ENCODE measurements at regions not wholly inside any gene's neighbourhood (a gene's known extent, or its start where the extent isn't known, plus 50 kb on each side); places are given as distances from the start of the nearest gene placed in this dataset.

GRCh38 chr2:155223781-155224406 is 525.4 kb downstream of the KCNJ3 start:
- peak; percentile 69 for TF ChIP-seq CTCF (IDR thresholded peaks at IDR 0.05)
- no peak for TF ChIP-seq ZFX (IDR thresholded peaks at IDR 0.05; ENCODE audit: borderline replicate concordance)
- no peak overlapping the region for H3K27ac ChIP-seq

- TF ChIP-seq CTCF (IDR thresholded peaks at IDR 0.05) = no peak
- no peak for TF ChIP-seq ZFX (IDR thresholded peaks at IDR 0.05; ENCODE audit: borderline replicate concordance)
- no peak overlapping the region for H3K27ac ChIP-seq
Observed at GRCh38 chr2:155218945-155219344, 520.5 kb downstream of the KCNJ3 start.

GRCh38 chr2:155218292-155218924 is 519.9 kb downstream of the KCNJ3 start:
- H3K27ac ChIP-seq = no peak overlapping the region
- TF ChIP-seq CTCF (IDR thresholded peaks at IDR 0.05) (no peak), ZFX (IDR thresholded peaks at IDR 0.05; ENCODE audit: borderline replicate concordance) (no peak)

GRCh38 chr2:155215037-155215707 is 516.7 kb downstream of the KCNJ3 start:
- no peak overlapping the region for H3K27ac ChIP-seq

GRCh38 chr2:155209696-155210450 is 511.4 kb downstream of the KCNJ3 start:
- TF ChIP-seq CTCF (IDR thresholded peaks at IDR 0.05) (no peak), ZFX (IDR thresholded peaks at IDR 0.05; ENCODE audit: borderline replicate concordance) (no peak)
- H3K27ac ChIP-seq = no peak overlapping the region

More at GRCh38 chr2:155215037-155215707, 516.7 kb downstream of the KCNJ3 start:
- no peak for TF ChIP-seq CTCF (IDR thresholded peaks at IDR 0.05)
- no peak for TF ChIP-seq ZFX (IDR thresholded peaks at IDR 0.05; ENCODE audit: borderline replicate concordance)

- TF ChIP-seq CTCF (IDR thresholded peaks at IDR 0.05) = 0 out of 2 replicates have a peak, but pooled peaks have one; percentile 7
- no peak for TF ChIP-seq ZFX (IDR thresholded peaks at IDR 0.05; ENCODE audit: borderline replicate concordance)
- no peak overlapping the region for H3K27ac ChIP-seq
Observed at GRCh38 chr2:155203178-155203577, 504.7 kb downstream of the KCNJ3 start.
